ENCODE measurements at regions not wholly inside any gene's neighbourhood (a gene's known extent, or its start where the extent isn't known, plus 50 kb on each side); places are given as distances from the start of the nearest gene placed in this dataset.
"Not testable (repeated sequence)": the region's sequence is repeated elsewhere in the genome, so short reads cannot be mapped to it uniquely, and the experiment has no call there.

- no peak for ATAC-seq (replicated peaks in 6 of 8)
These were observed 82.2 kb upstream of the NFASC start for GRCh38 chr1:204788470-204788869.

GRCh38 chr1:204791453-204792353, 79.0 kb upstream of the NFASC start:
- no peak overlapping the region for H3K27ac ChIP-seq
- peak; percentile 62 to 95 (median 86) for ATAC-seq (replicated peaks in 6 of 8)
- H3K4me1 ChIP-seq (replicated peaks in 1 of 2): peaks cover 0 to 7% of the 10 kb centered on the region in 2 donors
- no peak overlapping the region for H3K4me3 ChIP-seq
- in situ Hi-C loops (cut with MboI; ENCODE audit: low pct_unique_long_range_greater_than_20kb in 2 of 9, low sequenced_read_pairs in 9 of 9, unreplicated experiment in 9 of 9): no loop called here
- WGBS, 10 experiments: 22 to 64% (median 34%) methylated on average over 3 to 15 of the region's 15 CpGs

More at GRCh38 chr1:204788470-204788869, 82.2 kb upstream of the NFASC start:
- peaks cover 0 to 7% of the 10 kb centered on the region in 2 donors for H3K4me1 ChIP-seq (replicated peaks in 1 of 2)
- no peak overlapping the region for H3K27ac ChIP-seq
- H3K4me3 ChIP-seq: no peak overlapping the region
- in situ Hi-C loops (cut with MboI; ENCODE audit: low pct_unique_long_range_greater_than_20kb in 2 of 9, low sequenced_read_pairs in 9 of 9, unreplicated experiment in 9 of 9): no loop called here

GRCh38 chr1:204792354-204792692, 78.3 kb upstream of the NFASC start:
- ATAC-seq (replicated peaks in 6 of 8): peak in 5 of 8 experiments; percentile 50 to 76 (median 58)
- H3K27ac ChIP-seq: no peak overlapping the region
- H3K4me3 ChIP-seq: no peak overlapping the region
- 3 to 100% (median 69%) methylated on average over 2 to 6 of the region's 6 CpGs for WGBS, 10 experiments
- in situ Hi-C loops (cut with MboI; ENCODE audit: low pct_unique_long_range_greater_than_20kb in 2 of 9, low sequenced_read_pairs in 9 of 9, unreplicated experiment in 9 of 9): no loop called here
- peaks cover 1 to 7% of the 10 kb centered on the region in 2 donors for H3K4me1 ChIP-seq (replicated peaks in 1 of 2)

DNA sequence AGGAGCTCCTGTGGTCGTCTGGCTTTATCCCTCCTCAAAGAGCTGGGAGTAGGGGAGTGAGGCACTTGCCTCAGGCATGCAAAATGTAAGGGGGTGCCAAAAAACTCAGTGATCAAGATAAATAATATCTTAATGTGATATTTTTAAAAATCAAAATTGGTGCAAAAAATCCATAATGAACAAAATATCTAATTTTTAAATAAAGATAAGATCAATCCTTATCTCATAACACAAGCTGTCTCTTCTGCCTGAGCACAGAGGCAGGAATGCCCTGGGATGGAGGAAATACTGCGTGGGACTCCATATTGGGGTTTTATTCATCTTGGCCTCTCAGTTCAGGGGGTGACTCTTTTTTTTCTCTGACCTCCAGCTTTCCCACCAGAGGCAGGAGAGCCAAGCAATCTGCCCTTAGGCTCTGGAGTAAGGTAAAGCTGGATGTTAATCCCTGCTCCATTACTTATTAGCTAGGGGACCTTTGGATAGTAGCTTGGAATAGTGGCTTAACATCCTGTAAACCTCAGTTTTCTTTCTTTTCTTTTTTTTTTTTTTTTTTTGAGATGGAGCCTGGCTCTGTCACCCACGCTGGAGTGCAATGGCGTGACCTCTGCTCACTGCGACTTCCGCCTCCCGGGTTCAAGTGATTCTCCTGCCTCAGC, 77.3 kb upstream of the NFASC start:
- no peak for ATAC-seq (replicated peaks in 6 of 8)
- in situ Hi-C loops (cut with MboI; ENCODE audit: low pct_unique_long_range_greater_than_20kb in 2 of 9, low sequenced_read_pairs in 9 of 9, unreplicated experiment in 9 of 9): no loop called here
- WGBS, 10 experiments: 43 to 100% (median 87%) methylated on average over 1 to 7 of the region's 7 CpGs
- Histone ChIP-seq H3K4me3 (no peak overlapping the region), H3K27ac (no peak overlapping the region), H3K4me1 (replicated peaks in 1 of 2) (peaks cover 4 to 7% of the 10 kb centered on the region in 2 donors)

DNA sequence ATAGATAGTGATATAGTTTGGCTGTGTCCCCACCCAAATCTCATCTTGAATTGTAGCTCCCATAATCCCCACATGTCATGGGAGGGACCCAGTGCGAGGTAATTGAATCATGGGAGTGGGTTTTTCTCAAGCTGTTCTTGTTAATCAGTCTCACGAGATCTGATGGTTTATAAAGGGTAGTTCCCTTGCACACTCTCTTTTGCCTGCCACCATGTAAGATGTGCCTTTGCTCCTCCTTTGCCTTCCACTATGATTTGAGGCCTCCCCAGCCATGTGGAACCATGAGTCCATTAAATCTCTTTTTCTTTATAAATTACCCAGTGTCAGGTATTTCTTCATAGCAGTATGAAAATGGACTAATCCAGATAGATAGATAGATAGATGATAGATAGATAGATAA, 73.8 kb upstream of the NFASC start:
- WGBS, 10 experiments: 0 to 100% (median 76%) methylated on average over 1 to 2 of the region's 2 CpGs
- in situ Hi-C loops (cut with MboI; ENCODE audit: low pct_unique_long_range_greater_than_20kb in 2 of 9, low sequenced_read_pairs in 9 of 9, unreplicated experiment in 9 of 9): not testable (repeated sequence)

GRCh38 chr1:204797401-204797800, 73.3 kb upstream of the NFASC start:
- peak in 5 of 8 experiments; percentile 17 to 78 (median 73) for ATAC-seq (replicated peaks in 6 of 8)
- 0 to 57% (median 39%) methylated on average over 1 to 2 of the region's 2 CpGs; no CpG with 5 or more reads in 3 of the 10 experiments for WGBS, 10 experiments

More for the DNA sequence above, 73.8 kb upstream of the NFASC start:
- not testable (repeated sequence) for H3K27ac ChIP-seq; ATAC-seq (replicated peaks in 6 of 8); H3K4me1 ChIP-seq (replicated peaks in 1 of 2); H3K4me3 ChIP-seq

GRCh38 chr1:204799630-204800029, 71.0 kb upstream of the NFASC start:
- in situ Hi-C loops (cut with MboI; ENCODE audit: low pct_unique_long_range_greater_than_20kb in 2 of 9, low sequenced_read_pairs in 9 of 9, unreplicated experiment in 9 of 9): loop anchor here in 6 of 9 experiments (10.0 to 25.0 kb wide), 3 partner anchors 138 to 237 kb away; no protein-coding TSS in a partner anchor
- H3K4me3 ChIP-seq: no peak overlapping the region
- WGBS, 10 experiments: 63 to 94% (median 80%) methylated on average over 2 of the region's 2 CpGs; no CpG with 5 or more reads in 2 of the 10 experiments
- ATAC-seq (replicated peaks in 6 of 8): no peak
- H3K4me1 ChIP-seq (replicated peaks in 1 of 2): peaks cover 0 to 4% of the 10 kb centered on the region in 2 donors
- H3K27ac ChIP-seq: no peak overlapping the region

More at GRCh38 chr1:204797401-204797800, 73.3 kb upstream of the NFASC start:
- Histone ChIP-seq H3K4me1 (replicated peaks in 1 of 2) (peaks cover 0 to 4% of the 10 kb centered on the region in 2 donors), H3K4me3 (no peak overlapping the region), H3K27ac (no peak overlapping the region)
- in situ Hi-C loops (cut with MboI; ENCODE audit: low pct_unique_long_range_greater_than_20kb in 2 of 9, low sequenced_read_pairs in 9 of 9, unreplicated experiment in 9 of 9): no loop called here

GRCh38 chr1:204801211-204801610, 69.5 kb upstream of the NFASC start:
- no peak overlapping the region for H3K27ac ChIP-seq
- peaks cover 0 to 4% of the 10 kb centered on the region in 2 donors for H3K4me1 ChIP-seq (replicated peaks in 1 of 2)
- in situ Hi-C loops (cut with MboI; ENCODE audit: low pct_unique_long_range_greater_than_20kb in 2 of 9, low sequenced_read_pairs in 9 of 9, unreplicated experiment in 9 of 9): loop anchor here in 6 of 9 experiments (10.0 to 25.0 kb wide), 3 partner anchors 136 to 239 kb away; no protein-coding TSS in a partner anchor
- ATAC-seq (replicated peaks in 6 of 8): no peak
- H3K4me3 ChIP-seq: no peak overlapping the region
- WGBS, 10 experiments: 0 to 100% (median 11%) methylated on average over 1 of the region's 1 CpG; no CpG with 5 or more reads in 3 of the 10 experiments

GRCh38 chr1:204802401-204803175, 68.1 kb upstream of the NFASC start:
- 20 to 84% (median 63%) methylated on average over 1 to 8 of the region's 9 CpGs; no CpG with 5 or more reads in 2 of the 10 experiments for WGBS, 10 experiments
- in situ Hi-C loops (cut with MboI; ENCODE audit: low pct_unique_long_range_greater_than_20kb in 2 of 9, low sequenced_read_pairs in 9 of 9, unreplicated experiment in 9 of 9): loop anchor here in 6 of 9 experiments (10.0 to 25.0 kb wide), 3 partner anchors 135 to 240 kb away; no protein-coding TSS in a partner anchor

GRCh38 chr1:204803607-204804006, 67.1 kb upstream of the NFASC start:
- peaks cover 2 to 10% of the 10 kb centered on the region in 2 donors for H3K4me1 ChIP-seq (replicated peaks in 1 of 2)
- H3K27ac ChIP-seq: no peak overlapping the region
- no peak overlapping the region for H3K4me3 ChIP-seq
- WGBS, 10 experiments: 20 to 70% (median 31%) methylated on average over 1 to 2 of the region's 3 CpGs; no CpG with 5 or more reads in 6 of the 10 experiments
- no peak for ATAC-seq (replicated peaks in 6 of 8)
- in situ Hi-C loops (cut with MboI; ENCODE audit: low pct_unique_long_range_greater_than_20kb in 2 of 9, low sequenced_read_pairs in 9 of 9, unreplicated experiment in 9 of 9): loop anchor here in 6 of 9 experiments (10.0 to 25.0 kb wide), 3 partner anchors 134 to 241 kb away; no protein-coding TSS in a partner anchor

More at GRCh38 chr1:204802401-204803175, 68.1 kb upstream of the NFASC start:
- peaks cover 2 to 3% of the 10 kb centered on the region in 2 donors for H3K4me1 ChIP-seq (replicated peaks in 1 of 2)
- no peak for ATAC-seq (replicated peaks in 6 of 8)
- no peak overlapping the region for H3K4me3 ChIP-seq
- H3K27ac ChIP-seq: no peak overlapping the region

DNA sequence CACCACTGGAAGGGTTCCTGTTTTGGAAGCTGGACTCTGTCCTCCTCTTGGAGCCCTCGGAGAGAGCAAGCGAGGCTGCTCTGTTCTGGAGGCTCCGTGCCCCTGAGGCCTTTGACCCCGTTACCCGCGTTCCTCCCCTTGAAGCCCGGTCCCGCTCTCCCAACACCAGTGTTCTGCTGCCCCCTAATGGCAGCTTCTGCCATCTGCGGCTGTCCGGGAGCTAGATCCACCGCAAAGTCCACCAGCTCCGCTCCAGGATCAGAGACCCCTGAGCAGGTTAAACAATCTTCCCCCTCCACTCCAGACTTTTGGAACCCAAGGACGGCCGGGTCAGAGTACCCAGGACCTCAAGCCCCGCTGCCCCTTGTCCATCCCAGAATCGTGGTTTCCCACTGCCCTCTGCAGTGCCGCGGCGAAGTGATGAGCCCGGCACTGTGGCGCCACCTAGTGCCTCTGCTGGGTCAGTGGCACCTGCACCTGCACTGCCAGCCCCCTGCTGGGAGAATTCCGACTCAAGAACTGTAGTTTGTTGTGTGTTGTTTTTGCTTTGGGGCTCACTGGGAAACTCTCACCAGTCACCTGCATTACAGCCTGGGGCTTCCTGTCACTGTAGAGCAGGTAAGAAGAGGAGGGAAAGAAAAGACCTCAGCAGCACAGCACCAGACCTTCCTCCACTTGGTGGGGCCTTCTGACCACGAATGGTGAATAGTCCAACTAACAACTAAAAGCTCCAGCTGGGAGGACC, 63.5 kb upstream of the NFASC start:
- H3K4me3 ChIP-seq: peak overlapping the region; percentile 51 to 56 (median 52)
- peak overlapping the region; percentile 45 to 57 for H3K27ac ChIP-seq
- in situ Hi-C loops (cut with MboI; ENCODE audit: low pct_unique_long_range_greater_than_20kb in 2 of 9, low sequenced_read_pairs in 9 of 9, unreplicated experiment in 9 of 9): loop anchor here in 7 of 9 experiments (5.0 to 25.0 kb wide), 4 partner anchors 130 to 245 kb away; no protein-coding TSS in a partner anchor
- H3K4me1 ChIP-seq (replicated peaks in 1 of 2): peaks cover 2 to 12% of the 10 kb centered on the region in 2 donors
- WGBS, 10 experiments: 0 to 100% (median 6%) methylated on average over 1 to 14 of the region's 23 CpGs; no CpG with 5 or more reads in 2 of the 10 experiments
- peak; percentile 96 to 98 (median 97) for ATAC-seq (replicated peaks in 6 of 8)

- in situ Hi-C loops (cut with MboI; ENCODE audit: low pct_unique_long_range_greater_than_20kb in 2 of 9, low sequenced_read_pairs in 9 of 9, unreplicated experiment in 9 of 9): loop anchor here in 7 of 9 experiments (5.0 to 25.0 kb wide), 4 partner anchors 128 to 247 kb away; no protein-coding TSS in a partner anchor
- no peak for ATAC-seq (replicated peaks in 6 of 8)
- 57 to 100% (median 70%) methylated on average over 1 of the region's 1 CpG; no CpG with 5 or more reads in 1 of the 10 experiments for WGBS, 10 experiments
These were observed 61.2 kb upstream of the NFASC start for GRCh38 chr1:204809488-204809887.

More at GRCh38 chr1:204809488-204809887, 61.2 kb upstream of the NFASC start:
- Histone ChIP-seq H3K27ac (no peak overlapping the region), H3K4me3 (no peak overlapping the region), H3K4me1 (replicated peaks in 1 of 2) (peaks cover 2 to 12% of the 10 kb centered on the region in 2 donors)
